GM19043 (cell line): ENCODE measurements at regions not wholly inside any gene's neighbourhood (a gene's known extent, or its start where the extent isn't known, plus 50 kb on each side); places are given as distances from the start of the nearest gene placed in this dataset.
A peak's percentile ranks its signal among the peaks of the same experiment; 100 is the strongest.
"Not testable (repeated sequence)": the region's sequence is repeated elsewhere in the genome, so short reads cannot be mapped to it uniquely, and the experiment has no call there.

ENCODE experiments used
- ATAC-seq: cut with Tn5 transposase; IDR thresholded peaks from one replicate; pipeline ENCODE4 v1.9.1; 2021; ENCODE audit warnings: low read depth; ENCODE audit not compliant: unreplicated experiment

GRCh38 chr6:153302133-153302532 lies 171.1 kb upstream of the RGS17 start:
- ATAC-seq: no peak

- ATAC-seq: no peak
Observed at GRCh38 chr6:153301602-153302001, 170.5 kb upstream of the RGS17 start.

- ATAC-seq: not testable (repeated sequence)
Observed at GRCh38 chr6:153282456-153282855, 151.4 kb upstream of the RGS17 start.

- ATAC-seq: no peak
Observed at GRCh38 chr6:153275997-153276396, 144.9 kb upstream of the RGS17 start.

GRCh38 chr6:153272201-153272980 lies 141.3 kb upstream of the RGS17 start:
- ATAC-seq: no peak

- ATAC-seq: no peak
Observed at GRCh38 chr6:153263489-153263888, 132.4 kb upstream of the RGS17 start.

GRCh38 chr6:153251326-153251725 lies 120.2 kb upstream of the RGS17 start:
- no peak for ATAC-seq

GRCh38 chr6:153237670-153238069 lies 106.6 kb upstream of the RGS17 start:
- no peak for ATAC-seq

GRCh38 chr6:153231048-153231646 lies 100.1 kb upstream of the RGS17 start:
- no peak for ATAC-seq

GRCh38 chr6:153218184-153218792 lies 87.2 kb upstream of the RGS17 start:
- no peak for ATAC-seq

- ATAC-seq: no peak
Observed at GRCh38 chr6:153216789-153217188, 85.7 kb upstream of the RGS17 start.

- ATAC-seq: no peak
Observed at GRCh38 chr6:153215242-153215641, 84.2 kb upstream of the RGS17 start.

- ATAC-seq: no peak
Observed at GRCh38 chr6:153214436-153214835, 83.4 kb upstream of the RGS17 start.

- peak; percentile 96 for ATAC-seq
Observed at GRCh38 chr6:153210083-153210482, 79.0 kb upstream of the RGS17 start.

GRCh38 chr6:153208706-153209105 lies 77.6 kb upstream of the RGS17 start:
- no peak for ATAC-seq

- no peak for ATAC-seq
Observed at GRCh38 chr6:153207617-153208016, 76.5 kb upstream of the RGS17 start.

GRCh38 chr6:153207006-153207405 lies 75.9 kb upstream of the RGS17 start:
- ATAC-seq: no peak

GRCh38 chr6:153192943-153193885 lies 62.1 kb upstream of the RGS17 start:
- no peak for ATAC-seq

- no peak for ATAC-seq
Observed at GRCh38 chr6:153183925-153184324, 52.8 kb upstream of the RGS17 start.
